Psoas muscle (tissue), 7 donors: ENCODE measurements at regions not wholly inside any gene's neighbourhood (a gene's known extent, or its start where the extent isn't known, plus 50 kb on each side); places are given as distances from the start of the nearest gene placed in this dataset.

Experiments
- ATAC-seq, 4 donors: fragments of 200-7000 bp; cut with Tn5 transposase; one replicate each; pipeline ENCODE4 v1.9.1; 2020; ENCODE audit warnings: moderate library complexity in 3 of 4, mild to moderate bottlenecking in 2 of 4
- DNase-seq, 2 donors: peaks; one replicate each; pipeline ENCODE4 v3.0.0-alpha.2; 2020
- H3K27ac ChIP-seq: fragments of 200-600 bp; one replicate; pipeline ENCODE4 v1.8.0; 2022
- H3K27me3 ChIP-seq, 3 donors: fragments of 200-600 bp in 1 of 3; one replicate each; pipeline versions ENCODE4 v1.6.1 to v1.8.0; 2013 to 2022; ENCODE audit warnings: low read length in 2 of 3, mild to moderate bottlenecking in 2 of 3, moderate library complexity in 1 of 3; ENCODE audit not compliant: insufficient read depth in 3 of 3
- H3K36me3 ChIP-seq, 2 donors: fragments of 200-600 bp in 1 of 2; one replicate each; pipeline versions ENCODE4 v1.6.1 to v1.8.0; 2013 to 2022; ENCODE audit warnings: low read depth in 1 of 2, mild to moderate bottlenecking in 1 of 2, moderate library complexity in 1 of 2; ENCODE audit not compliant: insufficient read depth in 1 of 2
- H3K4me1 ChIP-seq: fragments of 200-600 bp; one replicate; pipeline ENCODE4 v1.8.0; 2022
- H3K4me3 ChIP-seq: fragments of 200-600 bp; one replicate; pipeline ENCODE4 v1.8.0; 2022; ENCODE audit warnings: mild to moderate bottlenecking
- H3K9me3 ChIP-seq: fragments of 200-600 bp; one replicate; pipeline ENCODE4 v1.8.0; 2022
- WGBS, 3 donors: extraction: QIAGEN DNeasy Blood & Tissue Kit; methylation state at CpG; one replicate each; pipeline versions ENCODE4 v1.1.6 to v1.1.7; 2013; 5-methylcytosine and 5-hydroxymethylcytosine counted together
- intact Hi-C, 2 donors: fragments of 100-400 bp; cut with DNase I; formaldehyde crosslinking; loops; one replicate each; pipeline versions ENCODE4 v1.11.0 to v1.14.2; 2022
- TF ChIP-seq, protein P1 (sequence below): fragments of 200-600 bp; IDR thresholded peaks from one replicate; pipeline ENCODE4 v1.8.0; 2022; ENCODE audit warnings: antibody characterized with exemption
- donor health status: healthy with polysubstance abuse.
- donor health status: DM: no; HTN: no; CAD: no; lungs with moderate emphysema.
- donor health status: Bipolar disorder and iron deficiency.
- donor health status: healthy.
- donor health status: DM: yes; HTN: yes; CAD: no.
- donor health status: DM: no; HTN: no; CAD: no.
- donor health status: DM: yes; HTN: yes; CAD: no.

DNA sequence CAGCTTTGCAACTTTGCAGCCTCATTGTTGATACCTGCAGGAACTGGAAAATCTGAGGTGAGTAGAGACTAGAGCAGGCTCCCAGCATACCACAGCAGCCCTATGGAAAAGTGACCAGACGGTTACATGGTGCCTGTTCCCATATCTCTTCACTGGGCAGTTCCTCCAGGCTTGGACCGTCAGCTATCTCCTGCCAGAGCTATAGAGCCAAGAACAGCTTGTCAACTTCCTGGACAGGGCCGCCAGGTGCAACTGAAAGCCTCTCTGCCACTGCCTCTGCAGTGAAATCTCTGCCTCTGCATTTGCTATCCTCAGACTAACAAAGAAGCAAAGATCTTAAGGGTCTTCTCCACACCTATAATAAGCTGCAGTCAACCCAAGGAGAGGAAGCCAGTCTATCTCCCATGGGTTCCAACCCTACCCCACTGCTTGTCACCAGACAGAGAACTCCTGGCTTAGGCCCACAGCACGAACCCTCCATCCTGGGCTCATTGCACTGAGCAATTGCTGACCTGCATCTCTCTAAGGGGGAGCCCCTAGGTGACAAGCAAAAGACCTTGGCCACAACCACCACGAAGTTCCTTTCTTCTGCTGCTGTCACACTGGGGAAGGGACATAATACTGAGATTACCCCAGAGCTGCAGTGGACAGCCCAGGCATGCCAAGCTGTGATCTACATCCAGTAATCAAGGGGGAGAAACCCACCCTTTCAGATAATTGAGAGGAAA, 60.1 kb upstream of the KHDRBS2 start:
- ATAC-seq (no peak), DNase-seq (no peak)
- Histone ChIP-seq H3K4me1 (no peaks in the 10 kb centered on the region), H3K36me3 (no peaks in the 10 kb centered on the region), H3K27ac (no peak overlapping the region), H3K9me3 (no peaks in the 10 kb centered on the region), H3K27me3 (no peaks in the 10 kb centered on the region), H3K4me3 (no peak overlapping the region)
- TF ChIP-seq, protein P1, sequence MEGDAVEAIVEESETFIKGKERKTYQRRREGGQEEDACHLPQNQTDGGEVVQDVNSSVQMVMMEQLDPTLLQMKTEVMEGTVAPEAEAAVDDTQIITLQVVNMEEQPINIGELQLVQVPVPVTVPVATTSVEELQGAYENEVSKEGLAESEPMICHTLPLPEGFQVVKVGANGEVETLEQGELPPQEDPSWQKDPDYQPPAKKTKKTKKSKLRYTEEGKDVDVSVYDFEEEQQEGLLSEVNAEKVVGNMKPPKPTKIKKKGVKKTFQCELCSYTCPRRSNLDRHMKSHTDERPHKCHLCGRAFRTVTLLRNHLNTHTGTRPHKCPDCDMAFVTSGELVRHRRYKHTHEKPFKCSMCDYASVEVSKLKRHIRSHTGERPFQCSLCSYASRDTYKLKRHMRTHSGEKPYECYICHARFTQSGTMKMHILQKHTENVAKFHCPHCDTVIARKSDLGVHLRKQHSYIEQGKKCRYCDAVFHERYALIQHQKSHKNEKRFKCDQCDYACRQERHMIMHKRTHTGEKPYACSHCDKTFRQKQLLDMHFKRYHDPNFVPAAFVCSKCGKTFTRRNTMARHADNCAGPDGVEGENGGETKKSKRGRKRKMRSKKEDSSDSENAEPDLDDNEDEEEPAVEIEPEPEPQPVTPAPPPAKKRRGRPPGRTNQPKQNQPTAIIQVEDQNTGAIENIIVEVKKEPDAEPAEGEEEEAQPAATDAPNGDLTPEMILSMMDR: no peak
- intact Hi-C loops: no loop called here
- WGBS, 3 donors: 64 to 75% (median 69%) methylated on average over 5 of the region's 5 CpGs

DNA sequence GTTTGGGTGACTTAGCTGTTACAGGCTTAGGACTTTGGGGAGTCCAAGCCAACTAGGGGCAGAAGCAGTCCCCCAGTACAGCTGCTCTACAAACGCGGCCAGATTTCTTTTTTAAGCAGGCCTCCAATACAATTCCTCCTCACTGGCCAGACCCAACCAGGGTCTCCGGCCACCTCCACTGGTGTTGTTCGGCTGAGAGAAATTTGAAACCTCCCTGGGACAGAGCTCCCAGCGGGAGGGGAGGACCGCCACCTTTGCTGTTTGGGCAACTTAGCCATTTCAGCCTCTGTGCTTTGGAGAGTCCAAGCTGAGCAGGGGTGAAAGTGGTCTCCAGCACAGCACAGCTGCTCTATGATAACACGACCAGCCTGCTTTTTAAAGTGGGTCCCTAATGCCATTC, 59.4 kb upstream of the KHDRBS2 start:
- Histone ChIP-seq H3K27me3 (no peaks in the 10 kb centered on the region), H3K4me1 (no peaks in the 10 kb centered on the region), H3K9me3 (no peaks in the 10 kb centered on the region), H3K4me3 (no peak overlapping the region), H3K27ac (no peak overlapping the region), H3K36me3 (no peaks in the 10 kb centered on the region)
- intact Hi-C loops: no loop called here
- TF ChIP-seq, protein P1: no peak
- 73 to 80% (median 76%) methylated on average over 7 of the region's 7 CpGs for WGBS, 3 donors
- ATAC-seq (no peak), DNase-seq (no peak)

DNA sequence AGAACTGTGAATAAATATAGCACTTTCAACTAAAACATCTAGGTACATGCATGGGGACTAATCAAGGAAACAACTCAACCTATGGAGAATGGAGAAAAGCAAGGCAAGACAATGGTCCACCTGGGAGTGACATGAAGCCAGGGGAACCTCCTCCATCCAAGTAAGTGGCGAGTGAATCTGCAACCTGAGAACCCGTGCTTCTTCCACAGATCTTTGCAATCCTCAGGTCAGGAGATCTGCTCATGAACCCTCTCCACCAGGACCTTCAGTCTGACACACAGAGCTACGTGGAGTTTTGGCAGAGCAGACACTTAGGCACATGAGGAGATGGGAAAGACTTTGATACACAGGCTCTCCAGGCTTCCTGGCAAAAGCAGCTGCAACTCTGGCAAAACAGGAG, 58.8 kb upstream of the KHDRBS2 start:
- intact Hi-C loops: no loop called here
- WGBS, 3 donors: 67 to 73% (median 73%) methylated on average over 3 of the region's 3 CpGs
- no peaks in the 10 kb centered on the region for H3K27me3 ChIP-seq
- no peaks in the 10 kb centered on the region for H3K4me1 ChIP-seq
- no peaks in the 10 kb centered on the region for H3K9me3 ChIP-seq
- no peaks in the 10 kb centered on the region for H3K36me3 ChIP-seq
- DNase-seq (no peak), ATAC-seq (no peak)
- H3K4me3 ChIP-seq: no peak overlapping the region
- TF ChIP-seq, protein P1: no peak
- no peak overlapping the region for H3K27ac ChIP-seq

DNA sequence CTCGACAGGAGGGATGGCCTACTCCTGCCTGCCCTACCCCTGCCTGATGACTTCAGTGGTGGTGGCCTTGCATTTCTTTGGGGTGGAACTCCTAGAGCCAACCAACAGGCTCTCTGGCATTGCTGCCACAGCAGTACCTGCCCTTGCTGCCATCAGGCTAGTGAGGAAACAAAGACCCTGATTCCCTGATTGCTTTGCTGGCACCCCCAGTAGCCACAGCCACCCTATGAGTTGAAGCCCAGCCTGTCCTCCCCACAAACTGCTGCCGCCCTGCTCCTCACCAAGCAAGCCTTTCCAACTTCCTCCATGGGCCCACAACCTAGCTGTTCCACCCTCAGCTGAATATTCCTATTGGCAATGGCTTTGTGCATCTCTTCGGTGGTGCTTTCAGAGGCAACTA, 52.5 kb upstream of the KHDRBS2 start:
- WGBS, 3 donors: 64 to 81% (median 72%) methylated on average over 3 of the region's 3 CpGs
- no peaks in the 10 kb centered on the region for H3K36me3 ChIP-seq
- ATAC-seq (no peak), DNase-seq (no peak)
- H3K9me3 ChIP-seq: no peaks in the 10 kb centered on the region
- TF ChIP-seq, protein P1: no peak
- H3K27ac ChIP-seq: no peak overlapping the region
- no peaks in the 10 kb centered on the region for H3K27me3 ChIP-seq
- H3K4me3 ChIP-seq: no peak overlapping the region
- intact Hi-C loops: no loop called here
- H3K4me1 ChIP-seq: no peaks in the 10 kb centered on the region
